HG02970 (cell line): ENCODE measurements at regions not wholly inside any gene's neighbourhood (a gene's known extent, or its start where the extent isn't known, plus 50 kb on each side); places are given as distances from the start of the nearest gene placed in this dataset.

ENCODE experiments used
- ATAC-seq: cut with Tn5 transposase; IDR thresholded peaks from one replicate; pipeline ENCODE4 v1.9.1; 2021; ENCODE audit warnings: mild to moderate bottlenecking, moderate library complexity, moderate number of reproducible peaks; ENCODE audit not compliant: unreplicated experiment, low FRiP score

DNA sequence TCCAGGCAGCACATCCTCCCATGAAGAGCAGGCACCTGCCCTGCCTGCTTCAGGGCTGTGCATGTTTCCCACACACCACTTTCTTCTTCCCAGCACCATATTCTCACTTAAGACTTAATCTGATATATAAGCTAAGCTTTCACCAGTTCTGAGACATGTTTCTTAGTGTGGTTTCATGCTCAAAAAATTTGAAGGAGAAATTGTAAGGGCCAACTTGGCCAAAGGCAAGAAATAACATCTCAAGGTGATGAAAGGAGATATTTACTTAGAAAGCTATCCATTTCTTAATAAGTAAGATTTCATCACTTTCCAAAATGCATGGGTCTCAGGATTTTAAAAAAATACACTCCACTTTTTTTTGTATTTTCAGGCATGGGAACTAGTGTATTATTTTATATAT lies 468.1 kb upstream of the AKR1E2 start:
- ATAC-seq: no peak

DNA sequence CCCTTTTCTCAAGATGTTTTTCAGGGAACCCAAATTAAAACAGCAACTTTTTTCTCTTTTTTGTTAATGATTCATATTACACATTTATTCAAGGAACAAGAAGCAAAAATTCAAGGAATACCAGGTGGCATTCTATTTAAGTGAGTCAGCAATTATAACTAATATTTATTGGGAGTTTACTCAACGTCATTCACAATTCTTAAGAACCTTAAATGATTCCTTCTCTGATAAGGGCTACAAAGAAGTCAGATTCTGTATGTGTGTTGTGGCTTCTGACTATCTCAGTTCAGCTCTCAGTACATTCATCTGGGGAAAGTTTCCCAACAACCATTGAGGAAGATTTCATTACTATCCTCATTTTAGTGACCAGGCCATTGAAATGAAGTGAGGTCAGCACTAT lies 470.7 kb upstream of the AKR1E2 start:
- ATAC-seq: no peak

DNA sequence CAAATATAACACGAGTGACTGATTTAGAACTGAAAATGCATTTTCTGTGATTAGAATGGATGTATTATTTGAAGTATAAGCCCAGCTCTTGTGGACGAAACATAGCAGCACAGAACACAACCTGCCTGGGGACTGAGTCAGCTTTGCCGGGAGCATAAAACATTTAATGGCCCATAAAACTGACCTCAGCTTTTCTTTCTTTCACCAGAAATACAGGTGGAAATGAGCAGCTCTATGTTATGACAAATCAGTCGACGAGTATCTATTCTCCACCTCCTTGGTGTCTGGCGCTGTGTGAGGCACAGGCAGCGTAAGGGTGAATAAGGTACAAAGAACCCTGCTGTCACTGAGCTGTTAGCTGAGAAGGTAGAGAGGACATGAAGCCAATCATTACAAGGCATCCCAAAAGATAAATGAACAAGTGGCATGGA lies 471.6 kb upstream of the AKR1E2 start:
- ATAC-seq: no peak

DNA sequence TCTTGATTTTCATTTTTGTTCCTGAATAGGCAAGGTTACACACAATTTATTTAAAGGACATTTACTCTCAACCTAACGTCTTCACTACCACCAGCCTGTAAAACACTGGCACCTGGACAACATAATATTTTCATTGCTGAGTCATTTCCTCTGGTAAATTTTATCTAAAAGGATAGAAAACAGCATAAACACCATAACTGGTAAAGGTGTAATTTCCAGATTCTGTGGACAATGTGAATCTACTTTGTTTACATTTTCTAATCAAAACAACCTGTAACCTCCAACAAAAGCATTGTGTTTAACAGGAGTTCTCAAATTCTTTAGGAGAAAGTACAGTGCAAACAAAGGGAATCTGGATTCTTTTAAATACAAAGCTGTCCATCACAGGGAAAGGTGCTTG lies 472.0 kb upstream of the AKR1E2 start:
- no peak for ATAC-seq

DNA sequence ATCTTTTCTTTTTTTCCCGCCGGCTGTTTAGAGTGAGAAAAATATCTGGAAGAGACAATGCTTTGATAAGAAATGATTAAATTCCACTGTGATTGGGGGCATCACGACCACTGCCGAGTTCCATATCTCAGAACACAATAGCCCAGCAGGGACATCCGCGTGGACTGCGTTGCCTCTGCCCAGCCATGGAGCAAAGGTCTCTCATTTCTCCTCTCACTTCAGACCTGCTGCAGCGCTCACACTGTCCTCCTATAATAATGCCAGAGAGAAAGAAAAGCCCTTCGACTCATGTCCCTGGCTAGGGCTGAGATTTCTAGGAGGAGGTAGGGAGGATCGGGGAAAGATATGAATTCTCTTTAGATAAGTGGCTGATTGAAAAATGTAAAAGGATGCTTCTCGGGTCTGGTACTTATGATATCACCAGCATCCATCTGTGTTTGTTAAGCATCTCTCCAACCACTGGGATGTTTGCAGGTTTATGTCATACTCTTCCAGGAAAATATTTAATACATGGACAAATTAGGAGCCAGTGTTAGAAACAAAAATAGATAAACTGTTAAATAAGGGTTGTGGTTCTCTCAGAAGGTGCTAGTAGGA lies 472.9 kb upstream of the AKR1E2 start:
- no peak for ATAC-seq

DNA sequence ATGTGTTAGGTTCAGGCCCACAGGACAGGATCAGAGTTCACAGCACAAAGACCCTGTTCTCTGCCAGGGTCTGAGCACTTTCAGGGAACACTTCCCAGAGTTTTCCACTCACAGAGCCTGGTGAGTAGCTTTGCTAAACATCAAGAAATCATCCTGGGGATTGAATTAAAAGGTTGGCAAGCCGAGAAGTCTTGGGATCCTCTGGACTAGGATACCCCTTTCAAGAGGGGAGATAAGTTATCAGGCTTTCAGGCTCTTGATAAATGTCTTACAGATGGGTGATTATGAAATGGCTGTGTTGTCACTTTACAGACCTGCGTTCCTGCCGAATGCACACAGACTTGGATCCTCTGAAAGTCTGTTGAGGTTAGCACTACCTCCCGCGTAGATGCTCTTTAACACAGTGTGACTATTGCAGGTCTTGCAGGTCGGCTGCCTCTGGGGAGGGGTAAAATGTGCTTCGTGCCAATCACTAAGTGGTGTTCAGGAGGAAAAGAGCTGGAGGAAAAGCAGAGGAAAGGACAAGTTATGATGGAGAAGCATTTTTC lies 473.5 kb upstream of the AKR1E2 start:
- no peak for ATAC-seq

DNA sequence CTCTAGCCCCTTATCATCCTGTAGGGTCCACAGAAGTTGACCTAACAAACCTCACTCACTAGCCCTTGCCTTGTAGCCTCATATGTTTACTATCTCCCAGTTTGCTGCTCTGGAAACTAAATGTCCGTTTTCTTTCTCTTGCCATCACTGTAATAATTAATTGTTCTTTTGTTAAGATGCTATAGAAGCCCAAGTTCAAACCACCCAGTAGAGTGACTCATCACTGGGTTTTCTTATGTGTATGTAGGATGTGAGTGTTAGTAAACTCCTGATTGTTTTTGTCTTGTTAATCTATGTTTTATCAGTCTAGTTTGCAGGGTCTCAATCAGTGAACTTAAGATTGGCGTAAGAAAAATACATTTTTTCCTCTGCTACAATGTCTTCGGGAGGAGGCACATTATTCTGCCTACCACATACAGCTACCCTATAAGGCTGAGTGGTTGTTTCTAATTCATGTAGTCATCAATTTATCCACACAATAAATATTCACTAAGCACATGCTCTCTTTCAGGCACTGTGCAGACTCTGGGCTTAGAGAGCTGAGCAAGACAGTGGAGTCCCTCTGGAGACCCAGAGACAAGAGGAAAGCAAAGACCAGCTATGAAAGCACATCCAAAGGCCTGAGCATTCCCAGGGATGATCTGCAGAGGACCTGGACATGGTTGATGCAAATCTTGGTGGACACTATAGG lies 474.1 kb upstream of the AKR1E2 start:
- ATAC-seq: no peak

DNA sequence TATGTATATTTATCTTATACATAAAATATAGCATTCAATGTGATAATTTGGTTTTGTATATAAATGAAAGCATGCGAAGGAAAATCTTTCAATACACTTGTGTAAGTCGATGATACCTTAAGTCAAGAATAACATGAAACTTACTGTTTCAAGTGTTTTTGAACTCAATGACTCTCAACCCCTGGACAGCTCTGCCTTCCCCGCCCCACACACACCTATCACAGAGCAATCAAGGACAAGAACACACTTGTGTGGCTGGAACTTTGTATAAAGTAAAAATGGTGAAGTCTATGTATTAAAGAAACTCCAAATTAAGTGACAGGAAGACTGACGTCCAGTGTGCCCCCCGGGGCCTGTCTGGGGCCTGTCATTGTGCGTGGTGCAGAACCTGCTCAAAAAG lies 478.6 kb upstream of the AKR1E2 start:
- ATAC-seq: no peak

DNA sequence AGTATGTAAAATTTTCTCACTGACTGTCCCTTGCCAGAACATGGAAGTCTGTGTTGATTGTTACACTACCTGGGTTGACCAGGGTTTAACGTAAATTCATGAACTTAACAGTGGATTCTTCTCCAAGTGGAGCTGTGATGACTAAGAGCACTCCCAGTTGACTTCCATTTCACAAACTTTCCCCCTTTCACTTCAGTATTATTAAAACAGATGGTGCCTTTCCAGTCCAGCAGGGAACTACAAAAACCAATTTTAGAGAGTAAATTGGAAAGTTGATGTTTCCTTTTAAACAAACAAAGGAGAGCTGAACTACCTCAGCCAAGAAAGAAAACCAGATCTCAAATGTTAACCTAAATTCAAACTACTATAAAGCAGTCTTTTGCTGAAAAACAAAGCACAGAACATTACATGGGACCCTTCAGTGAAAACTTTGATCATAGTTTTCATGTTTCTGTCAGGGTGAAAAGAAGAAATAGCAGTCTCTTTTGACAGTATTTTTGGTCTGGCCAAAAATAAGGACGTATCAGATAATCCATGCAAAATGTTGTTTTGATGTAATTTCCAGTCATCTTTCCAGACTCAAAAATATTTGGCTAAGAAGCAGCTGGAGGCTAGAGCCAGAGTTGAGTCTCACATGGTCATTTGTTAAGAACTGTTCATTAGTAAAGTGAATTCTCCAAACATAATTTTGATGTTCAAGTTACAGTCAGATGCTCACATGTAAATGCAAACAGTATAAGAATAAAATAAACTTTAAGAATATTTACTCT lies 479.9 kb upstream of the AKR1E2 start:
- no peak for ATAC-seq

DNA sequence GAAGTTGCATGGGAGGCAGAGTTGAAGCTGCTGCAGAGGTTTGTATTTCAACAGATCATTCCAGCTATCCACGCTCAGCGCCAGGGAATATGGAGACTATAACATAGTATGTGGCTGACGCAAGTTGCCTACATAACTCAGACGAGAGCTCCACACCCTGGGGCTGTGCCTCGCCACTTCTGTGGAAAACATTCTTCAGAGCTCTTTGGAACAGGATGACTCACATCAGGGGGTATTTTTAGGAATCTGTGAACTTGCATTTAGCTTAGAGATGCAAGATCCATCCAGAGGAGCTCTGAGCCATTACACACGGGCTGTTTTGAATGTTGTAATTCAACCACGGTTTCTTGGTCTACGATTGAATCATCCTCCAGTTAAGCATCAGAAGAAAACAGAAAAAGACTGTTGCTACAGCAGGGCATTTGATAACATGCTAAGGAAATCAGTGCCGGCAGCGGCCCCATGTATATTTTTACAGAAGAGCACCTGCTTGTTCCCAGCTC lies 481.5 kb upstream of the AKR1E2 start:
- no peak for ATAC-seq

DNA sequence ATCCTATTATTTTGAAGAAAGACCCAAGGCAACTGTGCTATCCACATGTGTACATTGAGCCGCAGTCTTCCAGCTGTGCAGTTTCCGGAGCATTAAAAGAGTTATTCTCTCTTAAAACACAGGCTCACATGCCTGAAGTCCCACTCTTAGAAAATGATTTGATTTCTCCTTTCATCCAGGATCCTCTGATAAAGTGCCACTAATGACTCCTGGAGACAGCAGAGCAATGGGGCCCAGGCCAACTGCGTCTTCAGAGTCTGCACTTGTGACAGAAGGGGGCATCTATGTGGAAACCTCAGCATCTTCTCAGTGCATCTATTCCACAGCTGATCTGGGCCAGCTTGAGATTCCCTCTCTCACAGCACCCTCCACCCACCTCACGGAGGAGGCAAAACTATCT lies 482.1 kb upstream of the AKR1E2 start:
- ATAC-seq: no peak

DNA sequence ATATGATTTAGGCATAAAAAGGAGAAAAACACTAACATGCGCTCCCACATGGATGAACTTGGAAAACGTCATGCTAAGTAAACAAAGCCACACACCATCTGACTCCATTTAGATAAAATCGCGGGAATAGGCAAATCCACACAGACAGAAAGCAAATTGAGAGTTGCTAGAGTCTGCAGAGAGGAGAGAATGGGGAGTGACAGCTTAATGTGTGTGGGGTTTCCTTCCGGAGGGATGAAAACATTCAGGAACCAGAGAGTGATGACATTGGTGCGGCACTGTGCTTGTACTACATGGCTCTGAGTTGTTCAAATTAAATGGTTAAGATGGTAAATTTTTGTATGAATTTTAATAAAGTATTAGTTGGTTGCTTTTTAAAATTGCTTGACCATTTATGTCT lies 482.9 kb upstream of the AKR1E2 start:
- no peak for ATAC-seq

DNA sequence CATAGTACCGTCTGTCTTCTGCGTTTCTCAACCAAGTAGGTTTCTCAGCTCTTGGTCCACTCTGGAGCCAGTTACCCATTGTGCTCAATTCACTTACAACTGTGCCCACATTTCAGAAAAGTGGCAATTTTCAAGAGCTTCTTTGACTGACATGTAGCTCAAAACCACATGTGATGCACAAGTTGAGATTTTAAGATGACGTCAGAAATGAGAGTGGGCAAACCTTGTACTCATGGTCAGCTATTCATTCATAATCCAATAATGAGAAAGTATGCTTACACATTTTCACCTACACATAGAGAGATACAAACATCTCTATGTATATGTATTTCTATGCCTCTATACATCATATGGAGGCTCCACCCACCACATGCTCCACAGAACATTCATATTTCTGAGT lies 487.2 kb upstream of the AKR1E2 start:
- no peak for ATAC-seq

DNA sequence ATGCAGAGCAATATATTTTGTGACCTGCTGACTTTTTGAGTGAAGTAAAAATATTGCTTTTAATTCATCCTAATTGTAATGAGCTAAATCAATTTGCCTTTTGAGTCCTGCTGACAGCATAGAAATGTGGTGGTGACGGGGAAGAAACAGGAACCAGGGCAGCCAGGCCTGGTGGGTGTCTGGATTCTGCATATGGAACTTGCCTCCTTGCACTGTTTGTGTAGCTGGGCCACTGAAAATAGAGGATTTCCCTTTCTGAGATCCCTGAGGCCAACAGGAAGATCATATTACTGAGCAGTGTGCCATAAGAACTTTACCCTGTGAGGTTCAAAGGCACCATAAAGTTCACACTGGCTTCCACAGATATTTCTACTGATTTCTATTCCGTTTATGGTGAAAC lies 488.4 kb upstream of the AKR1E2 start:
- no peak for ATAC-seq

DNA sequence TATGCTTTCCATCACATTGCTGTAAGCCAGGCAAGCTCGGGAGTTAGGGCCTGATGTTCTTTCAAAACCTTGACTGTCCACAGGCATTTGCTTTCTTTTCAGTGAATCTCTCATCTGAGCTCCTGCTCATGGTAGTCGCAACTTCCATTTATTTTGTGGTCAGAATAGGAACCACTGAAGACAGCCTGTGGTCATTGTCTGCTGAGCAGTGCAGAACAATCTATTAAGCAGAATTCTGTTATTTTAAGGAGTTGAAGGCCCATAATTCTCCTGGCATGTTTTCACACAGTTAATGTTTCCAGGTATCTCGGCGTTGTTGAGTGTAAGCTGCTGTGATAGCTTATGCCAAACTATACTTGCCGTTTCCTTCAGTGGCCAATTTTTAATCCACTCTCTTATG lies 491.1 kb upstream of the AKR1E2 start:
- no peak for ATAC-seq

DNA sequence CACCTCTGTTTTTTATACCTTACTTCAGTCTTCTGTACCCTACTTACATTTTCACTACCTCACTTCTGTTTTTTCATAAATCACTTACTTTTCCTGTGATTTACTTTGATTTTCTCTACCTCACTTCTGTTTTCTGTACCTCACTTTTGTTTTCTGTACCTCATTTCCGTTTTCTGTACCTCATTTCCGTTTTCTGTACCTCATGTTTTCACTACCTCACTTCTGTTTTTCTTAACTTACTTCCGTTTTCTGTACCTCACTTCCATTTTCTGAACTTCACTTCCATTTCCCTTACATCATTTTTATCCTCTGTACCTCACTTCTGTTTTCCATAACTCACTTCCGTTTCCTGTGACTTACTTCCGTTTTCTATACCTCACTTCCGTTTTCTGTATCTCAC lies 492.0 kb upstream of the AKR1E2 start:
- ATAC-seq: no peak

DNA sequence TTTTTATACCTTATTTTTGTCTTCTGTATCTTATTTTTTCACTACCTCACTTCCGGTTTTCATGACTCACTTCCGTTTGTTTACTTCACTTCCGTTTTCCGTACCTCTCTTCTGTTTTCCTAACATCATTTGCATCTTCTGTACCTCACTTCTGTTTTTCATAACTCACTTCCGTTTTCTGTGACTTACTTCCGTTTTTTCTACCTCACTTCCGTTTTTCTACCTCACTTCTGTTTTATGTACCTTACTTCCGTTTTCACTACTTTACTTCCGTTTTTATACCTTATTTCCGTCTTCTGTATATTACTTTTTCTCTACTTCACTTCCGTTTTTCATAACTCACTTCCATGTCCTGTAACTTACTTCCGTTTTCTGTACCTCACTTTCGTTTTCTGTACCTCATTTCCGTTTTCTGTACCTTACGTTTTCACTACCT lies 492.5 kb upstream of the AKR1E2 start:
- no peak for ATAC-seq

DNA sequence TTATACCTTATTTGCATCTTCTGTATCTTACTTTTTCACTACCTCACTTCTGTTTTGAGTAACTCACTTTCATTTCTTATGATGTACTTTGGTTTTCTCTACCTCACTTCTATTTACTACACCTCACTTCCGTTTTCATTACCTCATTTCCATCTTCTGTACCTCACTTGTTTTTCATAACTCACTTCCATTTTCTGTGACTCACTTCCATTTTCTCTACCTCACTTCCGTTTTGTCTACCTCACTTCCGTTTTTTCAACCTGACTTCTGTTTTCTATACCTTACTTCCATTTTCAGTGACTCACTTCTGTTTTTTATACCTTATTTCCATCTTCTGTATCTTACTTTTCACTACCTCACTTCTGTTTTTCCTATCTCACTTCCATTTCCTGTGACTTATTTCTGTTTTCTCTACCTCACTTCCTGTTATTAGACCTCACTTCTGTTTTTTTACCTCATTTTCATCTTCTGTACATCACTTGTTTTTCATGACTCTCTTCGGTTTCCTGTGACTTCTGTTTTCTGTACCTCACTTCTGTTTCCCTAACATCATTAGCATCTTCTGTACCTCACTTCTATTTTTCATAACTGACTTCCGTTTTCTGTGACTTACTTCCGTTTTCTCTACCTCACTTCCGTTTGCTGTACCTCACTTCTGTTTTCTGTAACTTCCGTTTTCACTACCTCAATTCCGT lies 493.1 kb upstream of the AKR1E2 start:
- no peak for ATAC-seq

DNA sequence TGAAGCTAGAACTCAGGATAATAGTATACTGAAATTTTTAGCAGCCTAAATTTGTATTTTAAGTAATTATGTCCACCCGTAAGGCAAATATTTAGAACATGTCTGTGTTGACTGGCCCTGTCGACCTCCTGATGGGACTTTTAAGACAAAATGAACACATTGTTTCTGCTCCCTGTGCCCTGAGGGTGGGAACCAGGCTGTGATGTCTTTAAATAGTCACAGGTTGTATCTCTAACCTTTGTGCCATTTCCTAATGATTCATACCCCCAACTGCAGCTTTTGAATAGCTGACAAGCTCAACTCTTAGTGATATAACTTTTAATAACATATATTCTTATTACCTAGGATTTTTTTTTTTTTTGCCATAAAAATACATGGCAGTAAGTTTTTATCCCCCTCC lies 494.9 kb upstream of the AKR1E2 start:
- no peak for ATAC-seq

DNA sequence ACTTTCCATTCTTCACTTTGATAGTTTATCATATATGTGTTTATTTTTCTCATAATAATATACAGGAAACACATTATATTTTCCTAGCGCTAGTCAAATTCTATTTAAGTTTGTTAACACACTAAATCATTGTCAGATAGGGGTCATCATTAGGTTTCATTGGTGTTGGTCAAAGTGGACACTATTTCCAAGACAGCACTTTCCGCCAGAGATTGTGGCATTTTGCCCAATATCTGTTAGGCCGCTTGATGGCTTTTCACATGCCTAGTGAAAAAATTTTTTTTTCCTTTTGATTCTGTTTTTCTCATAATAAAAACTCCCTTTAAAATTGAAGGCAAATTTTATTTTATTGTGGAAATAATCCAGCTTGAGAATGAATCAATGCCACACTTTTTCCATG lies 495.4 kb upstream of the AKR1E2 start:
- ATAC-seq: no peak

DNA sequence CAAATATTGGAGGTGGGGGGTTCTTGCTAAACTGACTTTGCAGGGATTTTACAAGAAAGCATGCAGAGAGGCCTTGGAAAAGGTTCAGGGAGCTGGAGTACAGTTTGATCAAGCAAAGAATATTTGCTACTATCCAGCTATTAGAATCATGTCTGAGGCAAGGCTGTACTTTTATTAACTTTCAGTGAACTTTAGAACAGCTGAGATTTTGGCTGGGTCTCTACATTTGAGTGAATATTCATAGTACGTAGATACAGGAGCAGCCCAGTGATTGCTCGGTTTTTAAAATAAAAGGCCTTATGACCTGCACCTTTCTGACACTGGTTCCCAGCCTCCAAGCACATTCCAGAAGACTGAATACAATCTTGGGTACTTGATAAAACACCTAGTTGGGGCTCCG lies 496.8 kb upstream of the AKR1E2 start:
- ATAC-seq: no peak
